GM18505 (cell line): ENCODE measurements at regions not wholly inside any gene's neighbourhood (a gene's known extent, or its start where the extent isn't known, plus 50 kb on each side); places are given as distances from the start of the nearest gene placed in this dataset.

Experiments
- ATAC-seq: cut with Tn5 transposase; IDR thresholded peaks from one replicate; pipeline ENCODE4 v1.9.1; 2021; ENCODE audit not compliant: unreplicated experiment
- POLR2A ChIP-seq: IDR thresholded peaks from 4 replicates; pipeline ENCODE4 v1.6.1; 2011; ENCODE audit warnings: borderline replicate concordance; ENCODE audit not compliant: insufficient read depth, insufficient read length; ENCODE audit errors: extremely low read depth

GRCh38 chr2:199668645-199669044 is 182.3 kb downstream of the FTCDNL1 start:
- TF ChIP-seq POLR2A, result no peak
- no peak for ATAC-seq

- no peak for ATAC-seq
- no peak for TF ChIP-seq POLR2A
These were observed 187.8 kb downstream of the FTCDNL1 start for GRCh38 chr2:199663157-199663556.

DNA sequence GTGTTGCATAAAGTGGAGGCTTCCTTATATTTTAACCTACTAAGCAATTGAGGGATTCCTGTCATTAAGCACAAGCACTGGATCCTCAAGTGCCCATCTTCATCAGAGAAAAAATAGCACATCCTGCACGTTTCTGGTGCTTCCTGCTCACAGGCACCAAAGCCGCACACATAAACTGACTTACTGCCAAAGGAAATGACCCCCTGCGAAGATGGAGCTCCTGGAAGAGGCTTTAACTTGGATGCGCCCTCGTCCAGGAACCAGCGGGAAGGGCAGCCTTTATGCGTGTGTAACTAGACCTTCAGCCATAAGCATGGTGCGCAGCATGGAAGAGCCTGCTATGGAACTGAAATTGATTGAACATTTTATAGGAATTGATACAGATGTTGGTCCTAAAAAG is 188.7 kb downstream of the FTCDNL1 start:
- no peak for ATAC-seq
- no peak for TF ChIP-seq POLR2A

- TF ChIP-seq POLR2A, result no peak
- no peak for ATAC-seq
These were observed 190.8 kb downstream of the FTCDNL1 start for GRCh38 chr2:199660167-199660566.

DNA sequence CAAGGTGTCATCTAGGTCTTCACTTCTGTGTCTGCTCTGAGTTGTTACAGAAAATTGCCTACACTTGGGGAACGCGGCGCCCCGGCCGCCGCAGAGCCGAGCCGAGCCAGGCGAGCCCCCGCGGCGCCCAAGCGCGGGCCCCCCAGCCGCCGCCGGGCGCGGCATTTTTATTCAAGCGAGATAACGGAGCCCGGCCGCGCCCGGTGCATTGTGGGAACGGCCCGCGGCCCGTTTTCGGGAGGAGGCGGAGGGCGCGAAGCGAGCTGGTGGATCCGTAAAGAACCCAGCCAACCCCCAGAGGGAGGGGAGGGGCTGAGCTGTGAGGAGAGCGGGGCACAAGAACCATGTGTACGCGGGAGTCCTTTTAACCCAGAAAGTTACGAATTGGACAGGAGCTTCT is 191.8 kb downstream of the FTCDNL1 start:
- no peak for TF ChIP-seq POLR2A
- no peak for ATAC-seq

GRCh38 chr2:199646439-199646838 is 188.7 kb upstream of the SATB2 start:
- TF ChIP-seq POLR2A, result no peak
- ATAC-seq, result peak; percentile 69

GRCh38 chr2:199631129-199631528 is 173.4 kb upstream of the SATB2 start:
- no peak for ATAC-seq
- TF ChIP-seq POLR2A, result no peak

- no peak for ATAC-seq
- TF ChIP-seq POLR2A, result no peak
These were observed 171.6 kb upstream of the SATB2 start for GRCh38 chr2:199629301-199629700.

GRCh38 chr2:199627417-199627816 is 169.7 kb upstream of the SATB2 start:
- ATAC-seq, result no peak
- no peak for TF ChIP-seq POLR2A

DNA sequence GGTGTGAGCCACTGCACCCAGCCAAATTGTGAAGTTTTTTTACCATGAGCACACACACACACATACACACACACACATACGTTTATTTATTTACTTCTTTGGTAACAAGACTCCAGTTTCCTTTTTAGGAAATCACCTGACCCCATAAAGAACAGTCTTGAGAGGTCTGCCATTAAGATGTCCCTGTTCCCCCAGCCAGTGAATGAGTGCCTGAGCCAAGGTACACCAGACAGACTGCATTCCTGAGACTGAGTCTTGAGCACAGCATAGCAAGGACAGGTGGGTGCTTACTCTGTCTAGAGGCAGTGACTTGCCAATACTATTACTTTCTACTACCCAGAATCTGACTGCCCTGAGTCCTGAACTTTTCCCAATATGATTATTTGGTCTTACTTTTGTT is 167.2 kb upstream of the SATB2 start:
- no peak for TF ChIP-seq POLR2A
- no peak for ATAC-seq

GRCh38 chr2:199612509-199613130 is 154.9 kb upstream of the SATB2 start:
- no peak for TF ChIP-seq POLR2A
- ATAC-seq, result no peak

GRCh38 chr2:199607914-199608313 is 150.2 kb upstream of the SATB2 start:
- no peak for TF ChIP-seq POLR2A
- no peak for ATAC-seq

DNA sequence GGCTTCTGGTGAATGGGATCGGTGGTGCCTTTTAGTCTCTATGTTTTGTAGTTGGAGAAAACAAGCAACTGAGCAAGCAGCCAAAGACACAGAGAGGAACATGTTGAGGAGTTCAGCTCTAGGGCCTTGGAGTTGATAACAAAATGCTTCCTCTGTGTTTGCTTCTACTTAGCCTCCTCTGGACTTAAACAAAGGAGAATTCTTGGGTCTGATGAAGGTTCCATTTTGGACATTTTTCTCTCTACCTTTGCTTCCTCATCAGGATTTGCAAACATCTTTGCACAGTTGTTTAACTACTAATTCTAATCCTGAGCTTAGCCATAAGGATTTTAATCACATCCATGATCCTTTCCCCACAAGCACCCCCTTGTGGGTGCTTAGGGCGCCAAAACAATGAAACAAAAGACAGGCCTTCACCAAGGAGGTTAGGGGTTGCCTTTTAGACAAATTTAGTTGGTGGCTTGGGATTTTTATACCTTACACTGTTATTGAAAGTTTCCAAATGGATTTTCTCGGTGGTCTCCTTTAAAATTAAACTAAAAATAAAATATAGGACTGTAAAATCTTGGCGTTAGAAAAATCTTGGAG is 148.5 kb upstream of the SATB2 start:
- TF ChIP-seq POLR2A, result no peak
- ATAC-seq, result no peak

GRCh38 chr2:199603721-199604291 is 146.1 kb upstream of the SATB2 start:
- no peak for ATAC-seq
- TF ChIP-seq POLR2A, result no peak

GRCh38 chr2:199602896-199603717 is 145.4 kb upstream of the SATB2 start:
- ATAC-seq, result no peak
- TF ChIP-seq POLR2A, result no peak
